GM19238 (cell line): ENCODE measurements at regions not wholly inside any gene's neighbourhood (a gene's known extent, or its start where the extent isn't known, plus 50 kb on each side); places are given as distances from the start of the nearest gene placed in this dataset.
"Not testable (repeated sequence)": the region's sequence is repeated elsewhere in the genome, so short reads cannot be mapped to it uniquely, and the experiment has no call there.

Experiments
- DNase-seq: peaks from one replicate; pipeline ENCODE4 v3.0.0; 2011; ENCODE audit warnings: low spot score; ENCODE audit not compliant: insufficient read length

DNA sequence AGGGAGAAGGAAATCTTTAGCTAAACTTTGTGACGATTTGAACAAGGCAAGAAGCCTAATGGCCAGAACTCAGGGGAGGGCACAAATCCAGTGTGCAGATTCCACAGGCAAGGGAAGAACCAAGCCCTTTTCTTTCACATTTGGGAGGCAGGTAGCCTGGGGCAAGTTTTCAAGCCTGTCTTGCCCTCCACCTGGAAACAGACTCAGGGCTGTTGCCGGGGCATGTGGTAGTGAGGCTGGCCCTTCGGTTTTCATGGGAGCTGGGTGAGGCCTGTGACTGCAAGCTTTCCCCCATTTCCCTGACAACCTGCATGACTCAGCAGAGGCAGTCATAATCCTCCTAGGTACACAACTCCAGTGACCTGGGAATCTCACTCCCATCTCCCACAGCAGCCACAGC, 331.6 kb upstream of the ACTRT1 start:
- DNase-seq: not testable (repeated sequence)

DNA sequence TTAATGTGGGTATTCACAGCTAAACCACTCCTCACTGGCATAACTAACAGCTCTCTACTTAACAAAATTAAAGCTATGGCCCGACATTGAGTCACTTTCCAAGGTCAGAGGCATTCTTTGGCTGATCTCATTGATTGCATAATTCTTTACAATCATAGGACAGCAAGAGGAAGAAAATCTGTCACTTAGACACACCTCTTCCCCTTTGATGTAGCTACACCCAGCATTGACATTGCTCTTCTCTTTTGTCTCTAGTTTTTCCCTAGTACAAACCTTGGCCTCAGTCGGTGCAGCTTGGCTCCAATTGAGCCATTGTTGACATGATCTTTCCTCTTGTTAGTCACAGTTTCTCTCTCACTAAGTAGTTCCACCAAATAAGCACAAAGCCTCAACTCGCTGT, 313.3 kb upstream of the ACTRT1 start:
- DNase-seq: no peak

DNA sequence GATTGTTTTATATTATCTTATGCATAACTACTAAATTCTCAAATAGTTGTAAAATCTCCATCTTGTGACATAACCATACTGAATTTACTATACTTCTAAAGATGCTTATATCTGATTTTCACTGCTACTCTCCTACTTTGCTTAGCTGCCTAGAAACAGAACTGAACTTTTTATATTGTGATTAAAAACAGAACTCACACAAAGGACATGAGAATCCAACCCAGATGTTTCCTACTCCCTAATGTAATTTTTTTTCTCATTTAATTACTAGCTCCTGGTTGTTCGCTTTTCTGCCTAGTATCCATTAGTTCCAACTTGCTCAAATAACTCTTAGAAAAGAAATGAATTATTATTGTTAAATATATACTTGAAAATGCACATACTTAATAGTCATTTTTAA, 283.5 kb upstream of the ACTRT1 start:
- no peak for DNase-seq

DNA sequence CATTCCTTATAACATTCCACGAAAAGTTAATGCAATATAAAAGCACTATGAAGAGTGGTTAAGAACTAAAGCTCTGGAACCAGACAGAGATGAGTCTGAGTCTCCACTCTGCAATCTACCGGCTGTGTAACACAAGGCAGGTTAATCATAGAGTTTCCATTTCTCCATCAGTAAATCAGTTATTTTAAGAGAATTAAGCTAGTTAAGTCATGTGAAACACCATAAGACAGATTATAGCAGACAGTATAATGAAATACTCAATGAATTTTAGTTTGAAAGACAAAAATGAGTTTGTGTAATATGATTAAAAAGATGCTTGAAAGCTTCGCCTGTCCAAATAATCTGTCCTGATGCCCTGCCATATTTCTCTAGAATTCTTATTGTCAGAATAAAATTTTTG, 282.6 kb upstream of the ACTRT1 start:
- DNase-seq: no peak

DNA sequence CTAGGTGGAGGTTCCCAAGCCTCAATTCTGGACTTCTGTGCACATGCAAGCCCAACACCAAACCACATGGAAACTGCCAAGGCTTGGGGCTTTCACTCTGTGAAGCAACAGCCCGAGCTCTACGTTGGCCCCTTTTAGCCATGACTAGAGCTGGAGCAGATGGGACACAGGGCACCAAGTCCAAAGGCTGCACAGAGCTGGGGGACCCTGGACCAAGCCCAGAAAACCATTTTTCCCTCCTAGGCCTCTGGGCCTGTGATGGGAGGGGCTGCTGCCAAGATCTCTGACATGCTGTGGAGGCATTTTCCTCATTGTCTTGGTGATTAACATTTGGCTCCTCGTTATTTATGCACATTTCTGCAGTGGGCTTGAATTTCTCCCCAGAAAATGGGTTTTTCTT, 258.7 kb upstream of the ACTRT1 start:
- DNase-seq: no peak

DNA sequence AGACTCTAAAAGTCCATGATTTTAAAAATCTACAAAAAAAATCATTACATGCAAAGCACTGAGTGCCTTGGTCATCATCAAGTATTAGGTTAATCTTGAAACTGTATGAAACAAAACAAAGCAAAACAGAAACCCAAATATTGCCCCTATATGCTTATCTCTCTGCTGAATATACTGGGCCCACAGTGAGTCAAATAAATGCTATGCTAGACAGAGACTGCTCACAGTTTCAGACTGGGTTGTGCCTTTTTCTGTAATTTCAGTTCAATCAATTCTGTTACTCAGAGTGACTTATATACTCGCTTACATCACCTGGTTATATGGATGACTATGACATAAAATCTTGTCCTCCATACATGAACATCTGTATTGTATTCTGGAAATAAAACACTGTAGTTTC, 257.1 kb upstream of the ACTRT1 start:
- DNase-seq: no peak

DNA sequence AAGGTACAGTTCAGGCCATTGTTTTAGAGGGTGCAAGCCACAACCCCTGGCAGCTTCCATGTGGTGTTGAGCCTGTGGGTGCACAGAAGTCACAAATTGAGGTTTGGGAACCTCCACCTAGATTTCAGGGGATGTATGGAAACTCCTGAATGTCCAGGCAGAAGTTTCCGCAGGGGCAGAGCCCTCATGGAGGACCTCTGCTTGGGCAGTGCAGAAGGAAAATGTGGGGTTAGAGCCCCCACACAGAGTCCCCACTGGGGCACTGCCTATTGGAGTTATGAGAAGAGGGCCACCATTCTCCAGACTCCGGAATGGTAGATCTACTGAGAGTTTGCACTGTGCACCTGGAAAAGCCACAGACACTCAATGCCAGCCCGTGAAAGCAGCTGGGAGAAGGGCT, 242.0 kb upstream of the ACTRT1 start:
- DNase-seq: no peak

DNA sequence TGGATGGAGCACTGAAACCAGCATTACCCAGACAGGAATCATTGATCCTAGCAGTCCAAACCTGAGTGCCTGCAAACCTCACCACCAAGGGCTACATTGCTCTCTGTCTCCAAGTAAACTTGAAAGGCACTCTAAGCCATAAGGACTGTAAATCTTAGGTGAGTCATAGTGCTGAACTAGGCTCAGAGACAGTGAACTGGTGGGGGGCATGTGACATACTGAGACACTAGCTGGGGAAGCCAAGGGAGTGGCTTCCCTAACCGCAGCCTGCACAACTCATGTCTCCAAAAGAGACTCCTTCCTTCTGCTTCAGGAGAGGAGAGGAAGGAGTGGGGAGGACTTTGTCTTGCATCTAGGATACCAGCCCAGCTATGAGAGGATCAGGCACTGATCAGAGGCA, 235.5 kb upstream of the ACTRT1 start:
- DNase-seq: no peak

DNA sequence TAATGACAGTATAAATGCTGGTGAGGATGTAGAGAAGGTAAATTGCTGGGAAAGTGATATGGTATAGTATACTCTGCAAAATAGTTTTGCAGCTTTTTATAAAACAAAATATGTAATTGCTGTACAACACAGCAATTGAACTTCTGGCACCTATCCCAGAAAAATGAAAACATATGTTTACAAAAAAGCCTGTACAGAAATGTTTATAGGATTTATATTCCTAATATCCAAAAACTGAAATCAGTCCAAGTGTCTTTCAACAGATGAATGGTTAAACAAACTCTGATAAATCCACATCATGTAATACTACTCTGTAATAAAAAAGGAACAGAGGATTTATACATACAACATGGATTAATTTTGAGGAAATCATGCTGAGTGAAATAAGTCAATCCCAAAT, 198.4 kb upstream of the ACTRT1 start:
- DNase-seq: no peak

DNA sequence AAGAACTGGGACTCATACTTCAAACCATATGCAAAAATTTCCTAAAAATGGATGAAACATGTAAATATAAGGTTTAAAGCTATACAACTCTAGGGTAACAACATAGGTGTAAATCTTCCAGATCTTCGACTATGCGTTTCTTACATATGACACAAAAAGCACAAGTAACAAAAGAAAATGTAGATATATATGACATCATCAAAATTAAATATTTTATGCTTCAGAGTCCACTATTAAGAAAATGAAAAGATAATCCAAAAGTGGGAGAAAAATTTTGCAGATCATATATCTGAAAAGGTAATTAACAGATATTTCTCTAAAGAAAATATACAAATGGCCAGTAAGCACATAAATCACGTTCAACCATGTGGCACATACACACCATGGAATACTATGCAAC, 164.2 kb upstream of the ACTRT1 start:
- DNase-seq: no peak

DNA sequence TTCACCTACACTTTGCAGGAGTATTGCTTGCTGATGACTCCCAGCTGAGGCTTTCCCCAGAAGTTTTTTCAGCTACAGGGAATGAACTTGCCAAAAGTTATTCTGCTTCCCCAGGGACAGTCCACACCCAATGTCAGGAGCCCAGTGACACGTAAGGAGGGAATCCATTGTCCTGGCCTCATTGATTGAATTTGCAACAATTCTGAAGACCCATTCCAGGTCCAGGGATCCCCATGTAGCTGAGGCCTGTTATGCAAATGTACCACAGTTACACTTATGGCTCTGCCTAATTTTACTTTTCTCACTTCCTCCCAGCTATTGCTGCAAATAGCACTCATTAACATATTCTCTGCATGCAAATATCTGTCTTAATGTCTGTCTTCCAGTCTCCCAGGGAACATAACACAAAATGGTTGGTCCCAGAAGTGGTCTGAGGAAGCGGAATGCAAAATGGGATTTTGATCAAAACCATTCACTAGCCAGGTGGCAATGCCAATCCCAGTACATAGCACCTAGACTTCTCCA, 113.7 kb upstream of the ACTRT1 start:
- no peak for DNase-seq

DNA sequence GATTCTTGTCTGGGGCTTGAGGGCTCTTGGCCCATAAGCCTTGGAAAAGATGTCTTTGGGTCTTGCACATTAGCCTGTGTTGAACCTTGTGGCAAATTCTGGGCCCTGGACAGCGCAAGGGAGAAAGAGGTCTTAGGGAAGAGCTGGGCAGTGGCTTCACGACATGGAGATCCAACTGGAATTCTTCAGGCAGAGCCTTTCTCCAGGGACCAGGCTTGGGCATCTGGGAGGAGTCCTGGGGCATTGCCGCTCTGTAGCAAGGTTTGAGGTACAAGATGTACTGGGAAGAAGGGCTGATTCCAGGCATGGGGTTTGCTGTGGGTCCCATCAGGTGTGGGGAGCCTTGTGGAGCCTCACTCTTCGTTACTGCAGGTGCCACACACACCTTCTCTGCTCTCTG, 104.0 kb upstream of the ACTRT1 start:
- no peak for DNase-seq

DNA sequence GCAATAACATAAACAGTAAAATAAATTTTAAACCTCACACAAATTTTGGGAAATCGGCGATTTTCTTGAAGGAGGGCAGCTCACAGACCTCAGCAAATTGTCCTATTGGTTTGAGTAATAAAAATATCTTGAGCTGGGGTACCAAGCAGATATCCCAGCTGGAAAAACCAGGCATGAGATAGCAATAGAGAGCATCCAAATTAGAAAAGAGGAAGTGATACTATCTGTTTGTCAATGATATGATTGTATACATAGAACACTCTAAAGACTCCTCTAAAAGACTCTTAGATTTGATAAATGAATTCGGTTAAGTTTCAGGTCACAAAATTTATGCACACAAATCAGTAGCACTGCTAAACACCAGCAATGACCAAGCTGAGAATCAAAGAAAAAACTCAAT, 90.5 kb upstream of the ACTRT1 start:
- DNase-seq: no peak

DNA sequence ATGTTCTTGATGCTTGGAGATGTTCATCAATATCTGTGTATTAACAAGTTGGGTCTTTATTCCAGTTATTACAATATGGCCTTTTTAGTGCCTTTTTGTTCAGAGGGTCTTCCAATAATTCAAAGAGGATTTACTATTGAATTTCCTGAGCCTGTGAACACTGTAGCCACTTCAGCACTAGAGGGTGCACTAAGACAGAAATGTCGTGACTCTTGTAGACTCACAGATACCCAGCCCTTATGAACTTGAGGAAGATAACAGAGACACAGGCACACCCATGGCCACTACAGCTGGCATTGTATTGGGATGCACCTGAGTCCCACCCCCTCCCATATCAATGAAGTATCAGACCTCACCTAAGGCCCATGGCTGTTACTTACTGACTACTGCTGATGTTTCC, 54.4 kb upstream of the ACTRT1 start:
- DNase-seq: no peak

DNA sequence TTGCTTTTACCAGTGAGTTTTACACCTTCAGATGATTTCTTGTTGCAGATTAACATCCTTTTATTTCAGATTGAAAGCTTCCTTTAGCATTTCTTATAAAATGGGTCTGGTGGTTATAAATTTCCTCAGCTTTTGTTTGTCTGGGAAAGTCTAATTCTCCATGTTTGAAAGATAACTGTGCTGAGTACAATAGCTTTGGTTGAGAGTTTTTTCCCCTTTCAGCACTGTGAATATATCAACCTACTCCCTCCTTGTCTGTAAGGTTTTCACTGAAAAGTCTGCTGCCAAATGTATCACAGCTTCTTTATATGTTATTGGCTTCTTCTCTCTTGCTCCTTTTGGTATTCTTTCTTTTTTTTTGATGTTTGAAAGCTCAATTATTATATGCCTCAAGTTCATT, 53.5 kb upstream of the ACTRT1 start:
- no peak for DNase-seq
